ENCODE measurements at regions not wholly inside any gene's neighbourhood (a gene's known extent, or its start where the extent isn't known, plus 50 kb on each side); places are given as distances from the start of the nearest gene placed in this dataset.
A peak's percentile ranks its signal among the peaks of the same experiment; 100 is the strongest.

DNA sequence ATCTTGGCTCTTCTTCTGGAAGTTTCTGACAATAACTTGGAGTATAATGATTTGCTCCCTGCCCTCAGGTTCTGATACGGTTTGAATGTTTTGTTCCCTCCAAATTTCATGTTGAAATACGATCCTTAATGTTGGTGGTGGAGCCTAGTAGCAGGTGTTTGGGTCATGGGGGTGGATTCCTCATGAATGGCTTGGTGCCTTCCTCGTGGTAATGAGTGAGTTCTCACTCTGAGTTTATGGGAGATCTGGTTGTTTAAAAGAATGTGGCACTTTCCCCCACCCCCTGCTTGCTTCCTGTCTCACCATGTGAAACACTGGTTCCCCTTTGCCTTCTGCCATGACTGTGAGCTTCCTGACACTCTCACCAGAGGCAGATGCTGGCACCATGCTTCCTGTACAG, 103.0 kb upstream of the OSMR start:
- H3K4me3 ChIP-seq, result no peak overlapping the region
- no peaks in the 10 kb centered on the region for H3K27me3 ChIP-seq
- peaks cover 0 to 12% of the 10 kb centered on the region in 2 donors for H3K9me3 ChIP-seq
- no peak for TF ChIP-seq POLR2A (IDR thresholded peaks at IDR 0.05)
- no peak for TF ChIP-seq POLR2AphosphoS5 (IDR thresholded peaks at IDR 0.05)
- no peak for TF ChIP-seq CTCF (IDR thresholded peaks at IDR 0.05)
- no peak for DNase-seq (ENCODE audit: low spot score in 2 of 2)
- H3K4me1 ChIP-seq, result no peaks in the 10 kb centered on the region
- H3K36me3 ChIP-seq, result no peaks in the 10 kb centered on the region
- H3K27ac ChIP-seq, result no peak overlapping the region
- intact Hi-C loops (cut with DNase I; ENCODE audit: low total_unique reads), result no loop called here

- no peaks in the 10 kb centered on the region for H3K36me3 ChIP-seq
- intact Hi-C loops (cut with DNase I; ENCODE audit: low total_unique reads), result no loop called here
- peaks cover 0 to 12% of the 10 kb centered on the region in 2 donors for H3K9me3 ChIP-seq
- no peak for DNase-seq (ENCODE audit: low spot score in 2 of 2)
- H3K27ac ChIP-seq, result no peak overlapping the region
- H3K4me1 ChIP-seq, result no peaks in the 10 kb centered on the region
- no peak for TF ChIP-seq POLR2A (IDR thresholded peaks at IDR 0.05)
- TF ChIP-seq CTCF (IDR thresholded peaks at IDR 0.05), result no peak
- no peak for TF ChIP-seq POLR2AphosphoS5 (IDR thresholded peaks at IDR 0.05)
- no peaks in the 10 kb centered on the region for H3K27me3 ChIP-seq
- no peak overlapping the region for H3K4me3 ChIP-seq
Observed at GRCh38 chr5:38743562-38743961, 102.2 kb upstream of the OSMR start.

- Histone ChIP-seq H3K9me3 (peaks cover 0 to 12% of the 10 kb centered on the region in 2 donors), H3K36me3 (no peaks in the 10 kb centered on the region), H3K4me1 (no peaks in the 10 kb centered on the region), H3K27me3 (no peaks in the 10 kb centered on the region), H3K27ac (peak overlapping the region in 1 of 2 donors; percentile 49), H3K4me3 (no peak overlapping the region)
- no peak for DNase-seq (ENCODE audit: low spot score in 2 of 2)
- TF ChIP-seq CTCF (IDR thresholded peaks at IDR 0.05), result no peak
- no peak for TF ChIP-seq POLR2AphosphoS5 (IDR thresholded peaks at IDR 0.05)
- TF ChIP-seq POLR2A (IDR thresholded peaks at IDR 0.05), result no peak
- intact Hi-C loops (cut with DNase I; ENCODE audit: low total_unique reads), result no loop called here
Observed at GRCh38 chr5:38745836-38746732, 99.7 kb upstream of the OSMR start.

GRCh38 chr5:38749861-38750260, 96.0 kb upstream of the OSMR start:
- no peaks in the 10 kb centered on the region for H3K36me3 ChIP-seq
- H3K27ac ChIP-seq, result no peak overlapping the region
- no peaks in the 10 kb centered on the region for H3K9me3 ChIP-seq
- no peak for DNase-seq (ENCODE audit: low spot score in 2 of 2)
- TF ChIP-seq POLR2A (IDR thresholded peaks at IDR 0.05) (no peak), CTCF (IDR thresholded peaks at IDR 0.05) (no peak), POLR2AphosphoS5 (IDR thresholded peaks at IDR 0.05) (no peak)
- no peaks in the 10 kb centered on the region for H3K27me3 ChIP-seq
- intact Hi-C loops (cut with DNase I; ENCODE audit: low total_unique reads), result no loop called here
- H3K4me3 ChIP-seq, result no peak overlapping the region
- H3K4me1 ChIP-seq, result no peaks in the 10 kb centered on the region

DNA sequence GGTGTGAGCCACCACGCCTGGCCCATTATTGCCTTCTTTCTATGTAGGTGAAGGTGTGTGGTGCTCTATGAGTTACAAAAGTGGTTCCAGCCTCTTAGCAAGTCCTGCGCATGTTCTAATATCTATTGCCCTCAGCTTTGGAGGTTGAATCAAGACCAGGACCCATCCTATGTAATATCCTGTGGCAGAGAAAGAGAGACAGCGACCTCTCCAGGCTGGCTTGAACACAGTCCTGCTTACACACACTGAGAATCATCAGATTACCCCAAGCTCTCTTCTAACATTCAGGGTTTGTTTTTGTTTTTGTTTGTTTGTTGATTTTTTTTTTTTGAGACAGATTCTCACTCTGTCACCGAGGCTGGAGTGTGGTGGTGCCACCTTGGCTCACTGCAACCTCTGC, 94.7 kb upstream of the OSMR start:
- Histone ChIP-seq H3K4me1 (no peaks in the 10 kb centered on the region), H3K27me3 (no peaks in the 10 kb centered on the region), H3K4me3 (no peak overlapping the region), H3K36me3 (no peaks in the 10 kb centered on the region), H3K27ac (no peak overlapping the region), H3K9me3 (no peaks in the 10 kb centered on the region)
- TF ChIP-seq CTCF (IDR thresholded peaks at IDR 0.05), result no peak
- TF ChIP-seq POLR2AphosphoS5 (IDR thresholded peaks at IDR 0.05), result no peak
- TF ChIP-seq POLR2A (IDR thresholded peaks at IDR 0.05), result no peak
- intact Hi-C loops (cut with DNase I; ENCODE audit: low total_unique reads), result no loop called here
- DNase-seq (ENCODE audit: low spot score in 2 of 2), result no peak

All from breast epithelium (tissue), 4 donors.